Hematopoietic multipotent progenitor cell treated with erythropoietin and hydrocortisone succinate and interleukin-3 and kit ligand, for 6 days (in vitro differentiated cells): ENCODE measurements at regions not wholly inside any gene's neighbourhood (a gene's known extent, or its start where the extent isn't known, plus 50 kb on each side); places are given as distances from the start of the nearest gene placed in this dataset.

ENCODE experiments used
- DNase-seq: peaks from one replicate; pipeline ENCODE4 v3.0.0-alpha.2; 2015

- DNase-seq: no peak
Observed at GRCh38 chr20:63099456-63100173, 92.9 kb upstream of the BHLHE23 start.

DNA sequence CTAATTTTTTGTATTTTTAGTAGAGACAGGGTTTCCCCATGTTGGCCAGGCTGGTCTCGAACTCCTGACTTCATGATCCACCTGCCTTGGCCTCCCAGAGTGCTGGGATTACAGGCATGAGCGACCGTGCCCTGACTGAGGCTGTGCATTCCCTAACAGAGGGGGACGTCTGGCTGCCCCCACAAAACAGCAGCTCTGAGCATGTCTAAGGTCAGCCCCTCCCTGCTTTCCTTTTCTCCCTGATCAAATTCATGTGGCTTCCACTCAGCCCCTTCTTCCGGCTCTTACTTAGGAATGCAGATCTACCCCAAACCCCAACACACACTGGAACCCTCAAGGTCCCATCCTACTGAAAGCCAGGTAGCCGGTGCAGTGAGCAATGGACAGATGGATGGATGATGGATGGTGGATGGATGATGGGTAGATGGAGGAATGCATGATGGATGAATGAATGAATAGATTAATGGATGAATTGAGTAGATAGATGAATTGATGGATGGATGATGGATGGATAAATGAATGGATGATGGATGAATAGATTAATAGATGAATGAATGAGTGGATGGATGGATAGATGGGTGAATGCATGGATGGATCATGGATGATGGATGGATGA, 91.5 kb upstream of the BHLHE23 start:
- DNase-seq: no peak

DNA sequence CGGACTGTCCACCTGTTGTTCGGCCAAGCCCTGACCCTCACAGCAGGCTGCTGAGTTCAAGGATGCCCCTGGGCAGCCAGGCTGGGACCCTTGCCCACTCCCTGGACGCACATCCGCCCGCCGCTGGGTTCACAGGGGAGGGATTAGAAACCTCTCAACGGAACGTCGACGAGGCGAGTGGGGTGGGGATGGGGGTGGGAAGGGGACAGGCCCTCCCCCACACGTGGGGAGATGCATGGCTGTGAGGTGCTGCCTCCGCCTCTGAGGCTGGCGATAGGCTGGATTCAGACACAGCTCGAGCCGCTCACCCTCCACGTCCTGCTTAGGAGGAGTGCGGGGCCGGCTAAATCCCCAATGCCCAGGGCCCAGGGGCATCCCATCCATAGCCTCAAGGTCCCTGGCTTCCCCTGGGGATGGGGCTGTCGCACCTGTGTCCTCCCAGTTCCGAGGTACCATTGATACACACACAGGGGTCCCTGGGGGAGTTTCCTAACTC, 90.6 kb upstream of the BHLHE23 start:
- DNase-seq: no peak

- no peak for DNase-seq
Observed at GRCh38 chr20:63096681-63097335, 90.0 kb upstream of the BHLHE23 start.

DNA sequence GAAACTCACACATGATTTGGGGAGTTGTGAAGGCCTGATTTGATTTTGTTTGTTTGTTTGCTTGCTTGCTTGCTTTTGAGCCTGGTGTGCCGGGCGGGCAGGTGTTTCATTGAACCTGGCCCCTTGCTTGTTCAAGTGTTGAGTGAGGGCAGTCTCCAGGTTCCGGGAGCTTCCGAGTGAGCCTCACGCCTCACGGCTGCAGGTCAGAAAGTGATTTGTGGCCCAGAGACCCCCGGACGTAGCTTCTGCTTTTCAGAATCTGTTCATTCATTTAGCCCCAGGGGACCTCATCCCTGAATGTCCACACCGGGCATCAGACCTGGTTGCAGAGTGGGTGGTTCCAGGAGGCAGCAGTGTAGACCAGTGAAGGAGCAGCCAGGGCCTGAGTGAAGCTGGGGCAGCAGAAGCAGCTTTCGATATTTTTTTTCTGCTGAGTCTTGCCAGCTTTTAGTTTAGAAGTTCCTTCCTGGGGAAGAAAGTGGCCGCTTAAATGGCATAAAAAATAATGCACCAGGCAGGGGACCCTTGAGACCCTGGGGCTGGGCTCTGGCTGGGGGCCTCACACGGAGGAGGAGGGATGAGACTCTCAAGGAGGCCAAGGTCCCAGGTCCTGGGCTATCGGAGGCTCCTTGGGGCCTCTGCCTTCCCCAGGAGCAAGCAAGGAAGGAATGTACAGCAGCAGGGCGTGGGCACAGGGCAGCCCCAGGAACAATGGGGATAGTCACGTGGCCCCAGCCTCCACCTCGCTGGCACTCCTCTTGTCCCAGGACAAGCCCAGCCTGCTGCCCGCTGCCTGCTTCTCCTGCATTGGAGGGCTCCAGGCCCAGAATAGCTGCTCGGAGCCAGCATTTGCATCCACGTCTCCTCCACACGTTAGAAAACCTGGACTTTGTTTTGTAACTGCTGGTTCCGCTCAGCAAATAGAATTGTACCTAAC, 89.2 kb upstream of the BHLHE23 start:
- no peak for DNase-seq

GRCh38 chr20:63094767-63095499, 88.2 kb upstream of the BHLHE23 start:
- DNase-seq: no peak

- DNase-seq: no peak
Observed at GRCh38 chr20:63093966-63094766, 87.4 kb upstream of the BHLHE23 start.

GRCh38 chr20:63092660-63093215, 86.0 kb upstream of the BHLHE23 start:
- DNase-seq: no peak

GRCh38 chr20:63091901-63092659, 85.3 kb upstream of the BHLHE23 start:
- no peak for DNase-seq

GRCh38 chr20:63090682-63091571, 84.2 kb upstream of the BHLHE23 start:
- no peak for DNase-seq

DNA sequence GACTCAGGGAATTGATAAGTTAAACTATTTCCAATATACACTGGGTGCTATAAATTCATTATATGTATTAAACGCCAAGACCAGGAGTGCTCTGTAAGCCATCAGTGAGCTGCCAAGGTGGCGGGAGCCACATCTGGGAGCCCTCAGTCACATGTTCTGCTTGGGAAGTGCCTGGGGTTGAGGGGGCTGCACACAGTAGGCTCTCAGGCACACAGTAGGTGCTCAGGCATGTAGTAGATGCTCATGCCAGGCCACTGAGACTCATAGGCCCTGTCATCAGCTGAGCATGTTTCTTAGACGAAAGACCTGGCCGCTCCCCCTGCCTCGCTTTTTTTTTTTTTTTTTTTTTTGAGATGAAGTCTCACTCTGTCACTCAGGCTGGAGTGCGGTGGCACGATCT, 83.3 kb upstream of the BHLHE23 start:
- no peak for DNase-seq

DNA sequence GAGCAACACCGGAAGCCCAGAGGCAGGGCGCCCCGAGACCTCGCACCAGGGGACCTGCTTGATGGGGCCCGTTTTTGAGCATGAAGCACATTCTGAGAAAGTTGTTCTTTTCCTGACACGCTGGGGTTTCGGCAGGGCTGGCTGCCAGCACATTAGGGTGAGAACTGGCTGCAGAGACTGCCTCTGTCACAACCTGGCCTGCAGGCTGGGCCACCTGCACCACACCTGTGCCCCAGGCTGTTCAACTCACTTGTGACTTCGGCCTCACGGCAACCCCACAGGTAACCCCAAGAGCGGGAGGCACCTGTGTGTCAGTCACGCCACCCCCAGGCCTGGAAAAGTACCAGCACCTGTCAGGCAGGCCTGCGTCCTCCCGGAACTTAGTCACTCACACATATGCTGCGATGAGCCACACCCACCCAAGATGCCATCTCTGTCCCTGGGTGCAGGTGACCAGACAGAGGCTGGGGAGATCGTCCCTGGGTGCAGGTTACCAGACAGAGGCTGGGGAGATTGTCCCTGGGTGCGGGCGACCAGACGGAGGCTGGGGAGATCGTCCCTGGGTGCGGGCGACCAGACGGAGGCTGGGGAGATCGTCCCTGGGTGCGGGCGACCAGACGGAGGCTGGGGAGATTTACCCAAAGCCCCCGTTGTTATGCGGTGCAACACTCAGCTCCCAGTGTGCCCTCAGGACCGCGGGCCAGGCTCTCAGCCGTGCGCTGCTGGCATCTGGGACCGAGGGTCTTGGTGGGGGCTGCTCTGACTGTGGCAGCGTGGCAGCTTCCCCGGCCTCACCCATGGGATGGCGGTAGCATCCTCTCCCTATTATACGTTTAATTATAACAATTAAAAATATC, 82.5 kb upstream of the BHLHE23 start:
- DNase-seq: no peak

DNA sequence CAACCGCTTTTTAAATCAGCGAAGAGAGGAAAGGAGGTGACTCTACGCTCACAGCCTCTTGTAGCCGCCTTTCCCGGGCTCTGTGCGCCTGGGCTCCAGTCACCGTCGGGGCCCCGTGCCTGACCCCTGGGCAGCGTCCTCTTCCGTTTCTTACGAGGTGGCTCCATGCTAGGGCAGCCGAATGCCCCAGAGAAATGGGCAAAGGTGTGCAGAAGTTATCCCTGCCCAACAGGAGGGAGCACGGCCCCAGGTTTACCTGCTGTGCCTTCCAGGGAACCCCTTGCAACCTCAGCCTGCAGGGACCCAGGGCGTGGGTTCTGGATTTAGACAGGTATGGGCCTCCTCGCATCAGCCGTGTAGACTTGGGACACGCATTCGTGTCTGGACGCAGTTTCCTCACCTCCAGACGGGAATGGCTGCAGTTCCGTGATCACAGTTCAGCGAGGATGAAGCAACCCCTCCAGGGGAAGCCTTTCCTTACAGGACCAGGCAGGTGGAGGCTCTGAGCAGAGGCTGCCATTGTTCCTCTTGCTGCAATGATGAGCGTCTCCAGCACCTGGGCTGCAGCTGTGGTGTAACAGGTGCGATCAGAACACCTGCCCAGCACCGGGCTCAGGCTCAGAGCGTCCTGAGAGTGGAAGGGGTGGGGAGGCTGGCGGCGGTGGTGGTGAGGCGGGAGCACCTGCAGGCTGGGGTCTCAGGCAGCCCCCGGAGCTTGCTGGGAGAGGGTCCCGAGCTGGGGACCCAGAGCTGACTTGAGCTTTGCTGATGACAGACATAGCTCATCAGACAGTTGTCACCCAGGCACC, 81.3 kb upstream of the BHLHE23 start:
- no peak for DNase-seq

DNA sequence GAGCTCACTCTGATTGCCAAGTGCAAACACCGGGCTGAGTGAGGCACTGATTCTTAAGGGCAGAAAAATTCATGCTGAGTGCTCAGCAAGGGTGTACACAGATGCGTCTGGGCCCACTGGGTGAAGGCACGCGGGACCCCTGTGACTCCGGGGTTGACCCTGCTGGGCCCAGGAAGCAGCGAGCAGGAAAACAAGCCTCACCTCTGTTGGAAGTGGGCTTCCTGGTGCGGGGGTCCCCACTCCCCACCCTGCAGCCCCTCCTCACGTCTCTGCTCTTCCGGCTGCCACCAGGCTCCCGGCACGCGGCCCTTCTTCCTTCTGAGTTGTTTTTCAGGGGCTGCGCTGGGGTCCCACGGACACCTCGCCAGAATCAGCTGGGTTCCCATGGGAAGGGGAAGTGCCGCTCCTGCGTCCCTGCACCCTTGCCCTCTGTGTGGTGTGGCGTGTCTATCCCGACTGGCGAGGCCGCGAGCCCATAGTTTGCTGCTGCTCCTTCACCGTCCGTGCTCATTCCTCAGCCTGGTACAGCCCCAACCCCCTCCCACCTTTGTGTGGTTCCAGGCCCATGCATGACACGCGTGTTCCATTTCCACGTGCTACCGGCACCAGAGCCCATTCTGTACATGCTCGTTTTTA, 80.6 kb upstream of the BHLHE23 start:
- no peak for DNase-seq

- DNase-seq: no peak
Observed at GRCh38 chr20:63086421-63087235, 79.9 kb upstream of the BHLHE23 start.
